ENCODE measurements at regions not wholly inside any gene's neighbourhood (a gene's known extent, or its start where the extent isn't known, plus 50 kb on each side); places are given as distances from the start of the nearest gene placed in this dataset.

DNA sequence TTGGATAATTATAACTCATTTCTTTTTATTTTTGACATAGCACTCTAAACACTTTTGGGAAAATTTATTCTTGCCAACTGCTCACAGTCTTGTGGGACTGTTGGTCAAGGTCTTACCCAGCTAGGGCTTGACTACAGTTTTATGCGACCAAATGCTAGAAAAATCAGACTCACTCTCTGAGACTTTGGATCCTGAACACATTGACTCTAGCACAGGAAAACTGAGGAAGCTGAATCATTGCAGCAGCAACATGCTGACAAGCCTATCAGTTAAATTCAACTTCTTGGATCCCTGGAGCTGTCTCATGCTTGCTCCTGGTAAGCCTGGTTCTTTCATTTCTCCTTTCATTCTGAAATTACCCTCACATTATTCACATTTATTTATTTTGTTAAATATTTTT lies 120.7 kb upstream of the TMTC2 start:
- H3K27ac ChIP-seq = no peak overlapping the region
- no peak for TF ChIP-seq ZFX (IDR thresholded peaks at IDR 0.05; ENCODE audit: borderline replicate concordance)
- TF ChIP-seq, protein P1, sequence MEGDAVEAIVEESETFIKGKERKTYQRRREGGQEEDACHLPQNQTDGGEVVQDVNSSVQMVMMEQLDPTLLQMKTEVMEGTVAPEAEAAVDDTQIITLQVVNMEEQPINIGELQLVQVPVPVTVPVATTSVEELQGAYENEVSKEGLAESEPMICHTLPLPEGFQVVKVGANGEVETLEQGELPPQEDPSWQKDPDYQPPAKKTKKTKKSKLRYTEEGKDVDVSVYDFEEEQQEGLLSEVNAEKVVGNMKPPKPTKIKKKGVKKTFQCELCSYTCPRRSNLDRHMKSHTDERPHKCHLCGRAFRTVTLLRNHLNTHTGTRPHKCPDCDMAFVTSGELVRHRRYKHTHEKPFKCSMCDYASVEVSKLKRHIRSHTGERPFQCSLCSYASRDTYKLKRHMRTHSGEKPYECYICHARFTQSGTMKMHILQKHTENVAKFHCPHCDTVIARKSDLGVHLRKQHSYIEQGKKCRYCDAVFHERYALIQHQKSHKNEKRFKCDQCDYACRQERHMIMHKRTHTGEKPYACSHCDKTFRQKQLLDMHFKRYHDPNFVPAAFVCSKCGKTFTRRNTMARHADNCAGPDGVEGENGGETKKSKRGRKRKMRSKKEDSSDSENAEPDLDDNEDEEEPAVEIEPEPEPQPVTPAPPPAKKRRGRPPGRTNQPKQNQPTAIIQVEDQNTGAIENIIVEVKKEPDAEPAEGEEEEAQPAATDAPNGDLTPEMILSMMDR (IDR thresholded peaks at IDR 0.05) = no peak

DNA sequence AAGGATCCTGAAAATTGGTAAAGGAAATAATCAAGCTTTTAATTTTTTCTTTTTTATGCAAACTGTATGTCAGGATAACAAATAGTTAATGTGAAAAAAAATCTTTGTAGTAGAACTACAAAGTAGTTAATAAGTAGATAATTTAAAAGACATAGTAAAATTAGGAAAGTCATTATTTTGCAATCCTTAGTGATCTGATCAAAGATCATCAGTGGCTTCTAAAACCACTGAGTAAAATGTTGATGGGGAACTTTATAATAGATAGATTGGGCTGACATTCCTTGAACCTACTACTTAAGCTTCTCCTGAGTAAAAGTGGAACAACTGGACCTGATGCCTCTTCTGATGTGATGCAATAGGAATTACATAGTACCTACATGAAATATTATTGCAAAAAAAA lies 119.0 kb upstream of the TMTC2 start:
- TF ChIP-seq, protein P1 (IDR thresholded peaks at IDR 0.05) = no peak
- no peak for TF ChIP-seq ZFX (IDR thresholded peaks at IDR 0.05; ENCODE audit: borderline replicate concordance)
- H3K27ac ChIP-seq = no peak overlapping the region

DNA sequence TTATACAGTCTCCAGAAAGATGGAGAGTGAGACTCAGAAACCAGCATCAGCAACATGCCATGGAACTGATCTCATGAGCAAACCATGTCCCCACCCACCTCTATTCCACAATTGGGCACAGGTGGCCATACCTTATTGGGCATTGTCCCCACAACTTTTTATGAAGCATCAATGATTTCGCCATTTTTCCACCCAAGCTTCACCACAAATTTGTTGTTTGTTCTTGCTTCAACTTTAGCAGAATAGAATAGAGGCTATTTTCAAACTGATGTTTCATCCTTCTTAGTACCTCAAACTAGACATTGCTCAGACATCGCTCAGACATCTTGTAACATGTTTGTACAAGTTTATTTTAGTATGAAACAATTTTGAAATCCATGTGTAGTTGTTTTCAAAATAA lies 112.5 kb upstream of the TMTC2 start:
- no peak overlapping the region for H3K27ac ChIP-seq
- TF ChIP-seq, protein P1 (IDR thresholded peaks at IDR 0.05) = no peak
- TF ChIP-seq ZFX (IDR thresholded peaks at IDR 0.05; ENCODE audit: borderline replicate concordance) = no peak

DNA sequence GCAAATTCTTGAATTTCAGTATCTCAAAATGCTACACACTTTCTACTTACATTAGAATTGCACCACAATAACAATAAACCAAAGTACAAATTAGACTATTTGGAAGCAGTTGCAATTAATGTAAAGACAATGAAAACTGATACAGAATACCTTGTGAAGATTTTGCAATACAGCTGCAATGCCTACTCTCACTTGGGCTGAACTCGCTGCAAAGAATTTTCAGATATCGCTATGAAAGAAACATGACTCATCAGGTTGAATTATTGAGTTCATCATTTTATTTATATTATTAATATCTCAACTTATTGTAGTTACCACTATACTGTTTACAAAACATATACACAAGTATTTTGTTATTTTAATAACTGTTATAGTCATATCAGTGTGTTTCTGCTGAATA lies 108.0 kb upstream of the TMTC2 start:
- no peak overlapping the region for H3K27ac ChIP-seq
- no peak for TF ChIP-seq ZFX (IDR thresholded peaks at IDR 0.05; ENCODE audit: borderline replicate concordance)
- TF ChIP-seq, protein P1 (IDR thresholded peaks at IDR 0.05) = no peak

DNA sequence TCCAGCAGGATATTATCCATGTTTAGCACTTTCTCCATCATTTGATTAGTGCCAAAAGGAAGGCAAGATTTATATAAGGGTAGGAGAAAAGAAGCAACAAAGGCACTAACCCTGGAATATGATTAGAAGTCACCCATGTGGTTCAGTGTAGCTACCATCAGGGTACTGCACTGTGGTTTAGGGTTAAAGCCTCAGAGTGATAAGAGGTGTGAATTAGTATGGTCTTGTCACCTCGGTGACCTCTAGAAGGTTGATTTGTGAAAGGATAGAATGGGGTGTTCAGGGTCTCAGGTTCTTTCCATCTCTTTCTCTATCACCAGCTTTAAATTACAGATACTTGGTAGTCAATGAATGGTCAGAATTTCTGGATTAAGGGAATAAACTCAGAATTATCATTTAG lies 103.0 kb upstream of the TMTC2 start:
- no peak overlapping the region for H3K27ac ChIP-seq
- no peak for TF ChIP-seq ZFX (IDR thresholded peaks at IDR 0.05; ENCODE audit: borderline replicate concordance)
- TF ChIP-seq, protein P1 (IDR thresholded peaks at IDR 0.05) = no peak

DNA sequence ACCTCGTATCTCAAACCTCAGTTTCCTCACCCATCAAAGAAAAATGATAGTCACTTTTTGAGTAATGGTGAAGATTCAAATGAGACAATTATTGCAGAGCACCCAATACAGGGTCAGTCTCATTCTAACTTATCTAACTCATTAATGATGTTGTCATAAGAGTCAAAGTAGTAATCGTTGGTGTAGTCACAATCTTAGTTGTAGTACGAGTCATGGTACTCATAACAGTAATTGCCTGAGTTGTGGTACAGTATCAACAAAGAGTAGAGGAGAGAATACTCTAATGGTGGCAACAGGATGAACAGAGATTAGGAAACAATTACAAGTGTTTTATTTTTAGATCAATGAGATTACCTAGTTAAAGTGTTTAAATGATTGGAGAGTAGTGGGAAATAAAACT lies 93.6 kb upstream of the TMTC2 start:
- TF ChIP-seq, protein P1 (IDR thresholded peaks at IDR 0.05) = no peak
- no peak for TF ChIP-seq ZFX (IDR thresholded peaks at IDR 0.05; ENCODE audit: borderline replicate concordance)
- no peak overlapping the region for H3K27ac ChIP-seq

DNA sequence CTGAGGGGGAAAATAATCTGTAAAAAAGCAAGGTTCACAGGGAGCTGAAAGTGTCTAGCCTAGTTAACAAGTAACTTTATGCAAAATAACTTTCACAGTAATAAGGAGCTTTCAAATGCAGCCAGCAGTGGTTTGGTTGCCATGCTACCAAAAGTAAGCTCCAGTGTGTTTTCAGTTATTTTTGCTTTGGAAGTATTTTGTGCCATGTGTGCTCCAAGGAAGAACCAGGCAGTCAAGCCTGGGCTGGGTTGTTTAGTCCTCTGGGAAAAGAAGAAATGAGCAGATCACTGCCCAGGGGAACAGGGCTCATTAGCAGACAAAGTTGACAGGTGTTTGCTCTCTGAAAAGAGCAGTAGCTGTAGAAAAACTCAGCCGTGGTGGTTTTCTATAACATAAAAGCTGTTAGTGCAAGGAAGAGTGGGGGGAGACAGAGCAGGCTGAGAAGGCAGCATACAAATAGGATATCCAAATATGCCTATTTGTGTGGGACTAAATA lies 92.8 kb upstream of the TMTC2 start:
- TF ChIP-seq, protein P1 (IDR thresholded peaks at IDR 0.05) = no peak
- no peak for TF ChIP-seq ZFX (IDR thresholded peaks at IDR 0.05; ENCODE audit: borderline replicate concordance)

More for the DNA sequence above, 92.8 kb upstream of the TMTC2 start:
- no peak overlapping the region for H3K27ac ChIP-seq
